A172 (cell line): ENCODE measurements at regions not wholly inside any gene's neighbourhood (a gene's known extent, or its start where the extent isn't known, plus 50 kb on each side); places are given as distances from the start of the nearest gene placed in this dataset.

Experiments
- DNase-seq: peaks from one replicate; pipeline ENCODE4 v3.0.0-alpha.2; 2015; ENCODE audit warnings: low spot score

- DNase-seq = no peak
These were observed 312.5 kb upstream of the PKN2 start for GRCh38 chr1:88371436-88372023.

- no peak for DNase-seq
These were observed 308.1 kb upstream of the PKN2 start for GRCh38 chr1:88375977-88376376.

- no peak for DNase-seq
These were observed 307.7 kb upstream of the PKN2 start for GRCh38 chr1:88376421-88376820.

- DNase-seq = no peak
These were observed 305.5 kb upstream of the PKN2 start for GRCh38 chr1:88378560-88378959.

- no peak for DNase-seq
These were observed 289.1 kb upstream of the PKN2 start for GRCh38 chr1:88394958-88395357.

GRCh38 chr1:88398338-88398737, 285.7 kb upstream of the PKN2 start:
- no peak for DNase-seq

- no peak for DNase-seq
These were observed 284.4 kb upstream of the PKN2 start for GRCh38 chr1:88399690-88400089.

GRCh38 chr1:88401313-88401712, 282.8 kb upstream of the PKN2 start:
- no peak for DNase-seq

GRCh38 chr1:88404582-88404981, 279.5 kb upstream of the PKN2 start:
- no peak for DNase-seq

- no peak for DNase-seq
These were observed 276.8 kb upstream of the PKN2 start for GRCh38 chr1:88407248-88407647.

GRCh38 chr1:88421997-88422396, 262.1 kb upstream of the PKN2 start:
- no peak for DNase-seq

GRCh38 chr1:88433556-88433955, 250.5 kb upstream of the PKN2 start:
- no peak for DNase-seq

- no peak for DNase-seq
These were observed 249.2 kb upstream of the PKN2 start for GRCh38 chr1:88434836-88435235.

- DNase-seq = no peak
These were observed 243.1 kb upstream of the PKN2 start for GRCh38 chr1:88441022-88441421.

GRCh38 chr1:88451856-88452255, 232.2 kb upstream of the PKN2 start:
- DNase-seq = no peak

- no peak for DNase-seq
These were observed 230.8 kb upstream of the PKN2 start for GRCh38 chr1:88453295-88453694.

GRCh38 chr1:88454781-88455180, 229.3 kb upstream of the PKN2 start:
- DNase-seq = no peak

- DNase-seq = no peak
These were observed 228.3 kb upstream of the PKN2 start for GRCh38 chr1:88455621-88456256.

GRCh38 chr1:88457197-88457596, 226.9 kb upstream of the PKN2 start:
- DNase-seq = no peak

- no peak for DNase-seq
These were observed 223.1 kb upstream of the PKN2 start for GRCh38 chr1:88461007-88461406.

GRCh38 chr1:88462096-88462487, 222.0 kb upstream of the PKN2 start:
- no peak for DNase-seq

GRCh38 chr1:88462488-88463261, 221.4 kb upstream of the PKN2 start:
- no peak for DNase-seq

GRCh38 chr1:88463401-88463985, 220.6 kb upstream of the PKN2 start:
- no peak for DNase-seq
